GM12891 (cell line): ENCODE measurements at regions not wholly inside any gene's neighbourhood (a gene's known extent, or its start where the extent isn't known, plus 50 kb on each side); places are given as distances from the start of the nearest gene placed in this dataset.

ENCODE experiments used
- POLR2A ChIP-seq: IDR thresholded peaks from 2 replicates; pipeline ENCODE4 v1.6.1; 2011; ENCODE audit warnings: low read depth, low read length, control low read depth
- POLR2AphosphoS5 ChIP-seq: IDR thresholded peaks from 2 replicates; pipeline ENCODE4 v1.6.1; 2011; ENCODE audit warnings: low read depth, low read length, control low read depth
- TAF1 ChIP-seq: IDR thresholded peaks from 2 replicates; pipeline ENCODE4 v1.6.1; 2011; ENCODE audit warnings: low read depth, low read length, control low read depth

- TF ChIP-seq POLR2A (no peak), POLR2AphosphoS5 (no peak), TAF1 (no peak)
Observed at GRCh38 chr16:87095271-87095670, 221.9 kb downstream of the C16orf95 start.
